Endothelial cell of umbilical vein (primary cell): ENCODE measurements at regions not wholly inside any gene's neighbourhood (a gene's known extent, or its start where the extent isn't known, plus 50 kb on each side); places are given as distances from the start of the nearest gene placed in this dataset.

Experiments used
- BruUV-seq: library from RNA; stranded (reverse); fragments of 400-500 nt; replicated peaks from 2 replicates; lab custom pipeline; 2021; lab: Mats Ljungman, UMichigan
- CTCF ChIA-PET: fragments of 300-600, 350-600 bp; sonication (Branson Sonifier 250); formaldehyde crosslinking; loops from one replicate; lab custom pipeline; 2021; ENCODE audit warnings: antibody characterized with exemption, inconsistent platforms; lab: Charles Lee
- POLR2A ChIA-PET: fragments of 300-600, 350-600 bp; sonication (Branson Sonifier 250); formaldehyde crosslinking; loops from one replicate; lab custom pipeline; 2021; ENCODE audit warnings: antibody characterized with exemption, inconsistent platforms; lab: Charles Lee
- DNase-seq: peaks from one replicate; pipeline ENCODE4 v3.0.0-alpha.2; 2011; ENCODE audit warnings: low read depth, low spot score
- FAIRE-seq: peaks from 2 replicates; lab custom pipeline; 2011; peaks lifted over from hg19 to GRCh38; lab: Jason Lieb, UNC
- H2AFZ ChIP-seq: 2 replicates; pipeline ENCODE4 v1.6.0; 2012; ENCODE audit warnings: low read depth, low read length, control low read depth, inconsistent platforms
- H3K27ac ChIP-seq: 2 replicates; pipeline ENCODE4 v1.5.1; 2011; ENCODE audit warnings: low read depth, mild to moderate bottlenecking, control low read depth, low read length, moderate library complexity; ENCODE audit not compliant: insufficient read depth
- H3K27me3 ChIP-seq, 2 experiments: 2 replicates each; pipeline versions ENCODE4 v1.6.0 to v1.6.1; 2011; ENCODE audit warnings: low read length in 2 of 2, mixed read lengths in 1 of 2; ENCODE audit not compliant: control insufficient read depth in 2 of 2, insufficient read depth in 2 of 2
- H3K36me3 ChIP-seq, 2 experiments: 2 replicates in 1 of 2; 3 replicates in 1 of 2; pipeline ENCODE4 v1.5.1; 2011; ENCODE audit warnings: low read length in 2 of 2, mild to moderate bottlenecking in 1 of 2, moderate library complexity in 1 of 2; ENCODE audit not compliant: control insufficient read depth in 2 of 2, insufficient read depth in 2 of 2; ENCODE audit errors: extremely low read depth in 1 of 2
- H3K4me1 ChIP-seq: 3 replicates; pipeline ENCODE4 v1.5.1; 2011; ENCODE audit warnings: mild to moderate bottlenecking, low read length; ENCODE audit not compliant: control insufficient read depth, insufficient read depth; ENCODE audit errors: extremely low read depth
- H3K4me2 ChIP-seq: 2 replicates; pipeline ENCODE4 v1.6.1; 2011; ENCODE audit warnings: low read length, control low read depth, mixed read lengths; ENCODE audit not compliant: insufficient read depth
- H3K4me3 ChIP-seq, 3 experiments: fragments of 200-600 bp in 1 of 3; sonication (generic), shearing (Covaris generic) in 1 of 3; replicated peaks in 1 of 3; 2 replicates each; pipeline ENCODE4 v1.5.1; 2011 to 2016; ENCODE audit warnings: control low read depth in 3 of 3, low read length in 3 of 3, mild to moderate bottlenecking in 2 of 3, inconsistent platforms in 1 of 3, low read depth in 1 of 3, moderate library complexity in 1 of 3; ENCODE audit not compliant: insufficient read depth in 1 of 3
- H3K79me2 ChIP-seq: 2 replicates; pipeline ENCODE4 v1.6.0; 2012; ENCODE audit warnings: low read length, inconsistent platforms; ENCODE audit not compliant: control insufficient read depth, insufficient read depth
- H3K9ac ChIP-seq: replicated peaks from 2 replicates; pipeline ENCODE3; 2011; ENCODE audit warnings: low read length, control low read depth; ENCODE audit not compliant: insufficient read depth; ENCODE audit errors: extremely low read depth
- H3K9me1 ChIP-seq: replicated peaks from 3 replicates; pipeline ENCODE4 v1.6.0; 2011; ENCODE audit warnings: mild to moderate bottlenecking, low read length; ENCODE audit not compliant: control insufficient read depth, insufficient read depth; ENCODE audit errors: extremely low read depth
- H3K9me3 ChIP-seq: replicated peaks from 2 replicates; pipeline ENCODE4 v1.5.1; 2012; ENCODE audit warnings: low read length, inconsistent platforms; ENCODE audit not compliant: control insufficient read depth, insufficient read depth
- H4K20me1 ChIP-seq: replicated peaks from 2 replicates; pipeline ENCODE3; 2011; ENCODE audit warnings: mild to moderate bottlenecking, low read length; ENCODE audit not compliant: control insufficient read depth, insufficient read depth; ENCODE audit errors: extremely low read depth
- EZH2 ChIP-seq: IDR thresholded peaks from 2 replicates; pipeline ENCODE4 v1.6.1; 2012; ENCODE audit warnings: borderline replicate concordance, low read depth, mild to moderate bottlenecking, moderate library complexity, low read length, inconsistent platforms; ENCODE audit not compliant: severe bottlenecking
- FOS ChIP-seq: IDR thresholded peaks from 2 replicates; pipeline ENCODE4 v1.6.1; 2011; ENCODE audit warnings: mild to moderate bottlenecking, low read length, moderate library complexity, borderline replicate concordance; ENCODE audit not compliant: insufficient read depth
- GATA2 ChIP-seq: IDR thresholded peaks from 2 replicates; pipeline ENCODE4 v1.7.0; 2011; ENCODE audit warnings: low read depth, mild to moderate bottlenecking, moderate library complexity, mixed read lengths, low read length; ENCODE audit not compliant: insufficient read length, insufficient read depth
- JUN ChIP-seq: IDR thresholded peaks from 2 replicates; pipeline ENCODE4 v1.6.1; 2011; ENCODE audit warnings: borderline replicate concordance, low read depth; ENCODE audit not compliant: insufficient read length, insufficient read depth
- MYC ChIP-seq: IDR thresholded peaks from one replicate; pipeline ENCODE4 v1.6.1; 2011; ENCODE audit warnings: mild to moderate bottlenecking, low read depth, low read length
- POLR2A ChIP-seq: IDR thresholded peaks from 2 replicates; pipeline ENCODE4 v1.6.1; 2012; ENCODE audit warnings: low read depth, mild to moderate bottlenecking, control low read depth, low read length
- POLR2AphosphoS5 ChIP-seq: IDR thresholded peaks from 2 replicates; pipeline ENCODE4 v1.6.1; 2012; ENCODE audit warnings: low read depth, mild to moderate bottlenecking, control low read depth, low read length, moderate library complexity; ENCODE audit not compliant: insufficient read depth
- dilution Hi-C: fragments of 300-500 bp; cut with MboI; formaldehyde crosslinking; loops from one replicate; pipeline ENCODE4 v1.15.0; 2019; ENCODE audit warnings: low sequenced_read_pairs; ENCODE audit not compliant: extremely low pct_ligation_motif_present
- intact Hi-C: fragments of 100-400 bp; cut with micrococcal nuclease; formaldehyde crosslinking; loops from one replicate; pipeline ENCODE4 v1.10.0; 2022
- TF ChIP-seq, protein P1 (sequence below): IDR thresholded peaks from 2 replicates; pipeline ENCODE4 v1.6.1; 2011; ENCODE audit not compliant: insufficient read depth, insufficient read length
- TF ChIP-seq, protein P2 (sequence below), 2 donors: IDR thresholded peaks; 1 replicate in 1 of 2; 2 replicates in 1 of 2; pipeline ENCODE4 v1.5.1; 2011; ENCODE audit warnings: low read length in 2 of 2, mild to moderate bottlenecking in 2 of 2, moderate library complexity in 2 of 2, control low read depth in 1 of 2, inconsistent platforms in 1 of 2, low read depth in 1 of 2; ENCODE audit not compliant: insufficient read depth in 1 of 2; ENCODE audit errors: extremely low read depth in 1 of 2

- no peaks in the 10 kb centered on the region for H3K27me3 ChIP-seq
- CTCF ChIA-PET, result no interaction called here
- TF ChIP-seq, protein P1, sequence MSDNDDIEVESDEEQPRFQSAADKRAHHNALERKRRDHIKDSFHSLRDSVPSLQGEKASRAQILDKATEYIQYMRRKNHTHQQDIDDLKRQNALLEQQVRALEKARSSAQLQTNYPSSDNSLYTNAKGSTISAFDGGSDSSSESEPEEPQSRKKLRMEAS, result no peak
- TF ChIP-seq POLR2A, result no peak
- no peak for TF ChIP-seq EZH2
- TF ChIP-seq FOS, result no peak
- TF ChIP-seq, protein P2, sequence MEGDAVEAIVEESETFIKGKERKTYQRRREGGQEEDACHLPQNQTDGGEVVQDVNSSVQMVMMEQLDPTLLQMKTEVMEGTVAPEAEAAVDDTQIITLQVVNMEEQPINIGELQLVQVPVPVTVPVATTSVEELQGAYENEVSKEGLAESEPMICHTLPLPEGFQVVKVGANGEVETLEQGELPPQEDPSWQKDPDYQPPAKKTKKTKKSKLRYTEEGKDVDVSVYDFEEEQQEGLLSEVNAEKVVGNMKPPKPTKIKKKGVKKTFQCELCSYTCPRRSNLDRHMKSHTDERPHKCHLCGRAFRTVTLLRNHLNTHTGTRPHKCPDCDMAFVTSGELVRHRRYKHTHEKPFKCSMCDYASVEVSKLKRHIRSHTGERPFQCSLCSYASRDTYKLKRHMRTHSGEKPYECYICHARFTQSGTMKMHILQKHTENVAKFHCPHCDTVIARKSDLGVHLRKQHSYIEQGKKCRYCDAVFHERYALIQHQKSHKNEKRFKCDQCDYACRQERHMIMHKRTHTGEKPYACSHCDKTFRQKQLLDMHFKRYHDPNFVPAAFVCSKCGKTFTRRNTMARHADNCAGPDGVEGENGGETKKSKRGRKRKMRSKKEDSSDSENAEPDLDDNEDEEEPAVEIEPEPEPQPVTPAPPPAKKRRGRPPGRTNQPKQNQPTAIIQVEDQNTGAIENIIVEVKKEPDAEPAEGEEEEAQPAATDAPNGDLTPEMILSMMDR (IDR thresholded peaks at IDR 0.05; ENCODE audit: extremely low read depth in 1 of 2, insufficient read depth in 1 of 2, low read depth in 1 of 2, low read length in 2 of 2), result no peak
- no peak for TF ChIP-seq MYC
- TF ChIP-seq POLR2AphosphoS5, result no peak
- no peak for TF ChIP-seq JUN
- TF ChIP-seq GATA2, result no peak
- H3K9me1 ChIP-seq, result no peaks in the 10 kb centered on the region
- no peak overlapping the region for H3K9ac ChIP-seq
- no peak overlapping the region for H2AFZ ChIP-seq
- DNase-seq, result no peak
- intact Hi-C loops (no loop called here), dilution Hi-C loops (no loop called here)
- H3K79me2 ChIP-seq, result no peaks in the 10 kb centered on the region
- POLR2A ChIA-PET, result no interaction called here
- H3K9me3 ChIP-seq, result peaks cover 2% of the 10 kb centered on the region
- no peaks in the 10 kb centered on the region for H3K4me1 ChIP-seq
- H3K4me2 ChIP-seq, result no peak overlapping the region
- no peaks in the 10 kb centered on the region for H3K36me3 ChIP-seq
- BruUV-seq, result no TSS peak
- no peak overlapping the region for H3K27ac ChIP-seq
- H4K20me1 ChIP-seq, result no peaks in the 10 kb centered on the region
- no peak for FAIRE-seq
- H3K4me3 ChIP-seq, result no peak overlapping the region
Observed at GRCh38 chr16:16830401-16830800, 451.5 kb downstream of the NPIPA7 start.
